WTC11 (cell line): ENCODE measurements at regions not wholly inside any gene's neighbourhood (a gene's known extent, or its start where the extent isn't known, plus 50 kb on each side); places are given as distances from the start of the nearest gene placed in this dataset.

Experiments
- ATAC-seq: fragments of 200-7000 bp; cut with Tn5 transposase; 2 replicates; pipeline ENCODE4 v1.10.0; 2021; ENCODE audit warnings: mild to moderate bottlenecking, moderate library complexity
- CTCF ChIA-PET: fragments of 300-600 bp; sonication (Branson Sonifier 250); formaldehyde crosslinking; loops from one replicate; lab custom pipeline; 2021; ENCODE audit warnings: antibody characterized with exemption; lab: Charles Lee
- POLR2A ChIA-PET: fragments of 350-600 bp; sonication (Branson Sonifier 250); formaldehyde crosslinking; loops from one replicate; lab custom pipeline; 2021; ENCODE audit warnings: antibody characterized with exemption; lab: Charles Lee
- DNase-seq: peaks from one replicate; pipeline ENCODE4 v3.0.0; 2021; ENCODE audit warnings: low spot score
- H3K27ac Mint-ChIP-seq: 2 replicates; pipeline ENCODE4 v1.8.0; 2021; ENCODE audit warnings: mixed read lengths
- H3K27me3 Mint-ChIP-seq: 2 replicates; pipeline ENCODE4 v1.8.0; 2021; ENCODE audit warnings: low read depth, mild to moderate bottlenecking, moderate library complexity, mixed read lengths
- H3K36me3 Mint-ChIP-seq: 2 replicates; pipeline ENCODE4 v1.8.0; 2021; ENCODE audit warnings: mixed read lengths
- H3K4me1 Mint-ChIP-seq: 2 replicates; pipeline ENCODE4 v1.8.0; 2022; ENCODE audit warnings: mixed read lengths
- H3K4me3 Mint-ChIP-seq: 2 replicates; pipeline ENCODE4 v1.8.0; 2021; ENCODE audit warnings: mild to moderate bottlenecking, moderate library complexity, mixed read lengths
- H3K9me3 Mint-ChIP-seq: 2 replicates; pipeline ENCODE4 v1.8.0; 2021; ENCODE audit warnings: mixed read lengths
- AR ChIP-seq: fragments of 250-450 bp; sonication (Bioruptor Pico); IDR thresholded peaks from 2 replicates; pipeline ENCODE4 v1.9.0; 2021; ENCODE audit warnings: mild to moderate bottlenecking
- CBFB ChIP-seq: sonication (generic); formaldehyde crosslinking; IDR thresholded peaks from 2 replicates; pipeline ENCODE4 v1.8.1; 2022; ENCODE audit warnings: mild to moderate bottlenecking, low read depth, missing genetic modification reagents
- CREB1 ChIP-seq: sonication (generic); formaldehyde crosslinking; IDR thresholded peaks from 2 replicates; pipeline ENCODE4 v1.8.0; 2023; ENCODE audit warnings: mild to moderate bottlenecking, missing genetic modification reagents
- CREM ChIP-seq: sonication (generic); formaldehyde crosslinking; IDR thresholded peaks from 2 replicates; pipeline ENCODE4 v1.8.1; 2022; ENCODE audit warnings: mild to moderate bottlenecking, missing genetic modification reagents, moderate library complexity
- CTCF ChIP-seq: fragments of 200-600 bp; IDR thresholded peaks from 2 replicates; pipeline ENCODE4 v1.8.0; 2022; ENCODE audit warnings: antibody characterized with exemption
- EMX1 ChIP-seq: fragments of 250-450 bp; sonication (Bioruptor Pico); IDR thresholded peaks from 2 replicates; pipeline ENCODE4 v1.8.0; 2021; ENCODE audit warnings: mild to moderate bottlenecking
- FOXK1 ChIP-seq: sonication (generic); formaldehyde crosslinking; IDR thresholded peaks from 2 replicates; pipeline ENCODE4 v1.8.0; 2022; ENCODE audit warnings: mild to moderate bottlenecking, moderate library complexity, missing genetic modification reagents
- GABPB1 ChIP-seq: sonication (generic); formaldehyde crosslinking; IDR thresholded peaks from 2 replicates; pipeline ENCODE4 v1.8.1; 2023; ENCODE audit warnings: mild to moderate bottlenecking, missing genetic modification reagents
- GTF2I ChIP-seq: fragments of 250-450 bp; sonication (Bioruptor Pico); conservative IDR thresholded peaks from 2 replicates; pipeline ENCODE4 v1.4.0; 2021; ENCODE audit warnings: mild to moderate bottlenecking
- HMGA2 ChIP-seq: fragments of 250-450 bp; sonication (Bioruptor Pico); IDR thresholded peaks from 2 replicates; pipeline ENCODE4 v1.4.0; 2021; ENCODE audit warnings: mild to moderate bottlenecking, moderate library complexity
- JAZF1 ChIP-seq: fragments of 250-450 bp; sonication (Bioruptor Pico); IDR thresholded peaks from 2 replicates; pipeline ENCODE4 v1.9.0; 2021; ENCODE audit warnings: moderate library complexity, mild to moderate bottlenecking, inconsistent platforms
- MAX ChIP-seq: sonication (generic); formaldehyde crosslinking; IDR thresholded peaks from 2 replicates; pipeline ENCODE4 v1.8.0; 2022; ENCODE audit warnings: mild to moderate bottlenecking, missing genetic modification reagents
- MXD4 ChIP-seq: fragments of 250-450 bp; sonication (Bioruptor Pico); IDR thresholded peaks from 2 replicates; pipeline ENCODE4 v1.8.0; 2021; ENCODE audit warnings: mild to moderate bottlenecking, moderate library complexity, borderline replicate concordance
- NFYB ChIP-seq: sonication (generic); formaldehyde crosslinking; conservative IDR thresholded peaks from 2 replicates; pipeline ENCODE4 v1.8.0; 2022; ENCODE audit warnings: low read depth, missing genetic modification reagents
- NR3C1 ChIP-seq: sonication (generic); formaldehyde crosslinking; conservative IDR thresholded peaks from 2 replicates; pipeline ENCODE4 v1.8.1; 2023; ENCODE audit warnings: low read depth, mild to moderate bottlenecking, missing genetic modification reagents
- OVOL2 ChIP-seq: fragments of 250-450 bp; sonication (Bioruptor Pico); IDR thresholded peaks from 2 replicates; pipeline ENCODE4 v1.9.0; 2021; ENCODE audit warnings: mild to moderate bottlenecking, borderline replicate concordance
- SMAD4 ChIP-seq: sonication (generic); formaldehyde crosslinking; IDR thresholded peaks from 2 replicates; pipeline ENCODE4 v1.8.0; 2022; ENCODE audit warnings: mild to moderate bottlenecking, missing genetic modification reagents
- SOX15 ChIP-seq: fragments of 250-450 bp; sonication (Bioruptor Pico); IDR thresholded peaks from 2 replicates; pipeline ENCODE4 v1.9.0; 2021; ENCODE audit warnings: mild to moderate bottlenecking
- TCF7 ChIP-seq: sonication (generic); formaldehyde crosslinking; IDR thresholded peaks from 2 replicates; pipeline ENCODE4 v1.8.0; 2022; ENCODE audit warnings: mild to moderate bottlenecking, low read depth, missing genetic modification reagents, moderate library complexity
- USF1 ChIP-seq: sonication (generic); formaldehyde crosslinking; IDR thresholded peaks from 2 replicates; pipeline ENCODE4 v1.8.0; 2022; ENCODE audit warnings: mild to moderate bottlenecking, missing genetic modification reagents
- ZNF281 ChIP-seq: sonication (generic); formaldehyde crosslinking; IDR thresholded peaks from 2 replicates; pipeline ENCODE4 v1.8.0; 2023; ENCODE audit warnings: mild to moderate bottlenecking, missing genetic modification reagents
- ZNF425 ChIP-seq: fragments of 250-450 bp; sonication (Bioruptor Pico); conservative IDR thresholded peaks from 2 replicates; pipeline ENCODE4 v1.9.0; 2021; ENCODE audit warnings: mild to moderate bottlenecking
- ZNF532 ChIP-seq: fragments of 250-450 bp; sonication (Bioruptor Pico); IDR thresholded peaks from 2 replicates; pipeline ENCODE4 v1.9.0; 2021; ENCODE audit warnings: mild to moderate bottlenecking, borderline replicate concordance

GRCh38 chr5:51208296-51208695 lies 175.0 kb upstream of the ISL1 start:
- Mint-ChIP-seq H3K36me3 (no peaks in the 10 kb centered on the region), H3K4me3 (no peak overlapping the region), H3K4me1 (0 out of 2 replicates have a peak, but pooled peaks cover 3% of the 10 kb centered on the region), H3K9me3 (no peaks in the 10 kb centered on the region), H3K27me3 (no peaks in the 10 kb centered on the region), H3K27ac (no peak overlapping the region)
- DNase-seq (no peak), ATAC-seq (no peak)
- TF ChIP-seq NFYB, result no peak
- no peak for TF ChIP-seq FOXK1 (CRISPR knock-in tag)
- no peak for TF ChIP-seq NR3C1 (CRISPR knock-in tag)
- TF ChIP-seq MAX (CRISPR knock-in tag), result no peak
- no peak for TF ChIP-seq SMAD4
- TF ChIP-seq CREB1 (CRISPR knock-in tag), result no peak
- TF ChIP-seq GTF2I (CRISPR knock-in tag), result no peak
- TF ChIP-seq AR (CRISPR knock-in tag), result no peak
- no peak for TF ChIP-seq CBFB (CRISPR knock-in tag)
- TF ChIP-seq EMX1 (CRISPR knock-in tag), result no peak
- no peak for TF ChIP-seq TCF7 (CRISPR knock-in tag)
- TF ChIP-seq CTCF, result no peak
- TF ChIP-seq JAZF1, result no peak
- POLR2A ChIA-PET, result no interaction called here
- CTCF ChIA-PET, result no interaction called here

- POLR2A ChIA-PET, result no interaction called here
- ATAC-seq, result no peak
- no peak for TF ChIP-seq USF1 (CRISPR knock-in tag)
- TF ChIP-seq MXD4, result no peak
- TF ChIP-seq ZNF532 (CRISPR knock-in tag), result no peak
- no peak for TF ChIP-seq HMGA2
- TF ChIP-seq SOX15 (CRISPR knock-in tag), result no peak
- TF ChIP-seq OVOL2, result no peak
- no peak for TF ChIP-seq GABPB1 (CRISPR knock-in tag)
- no peak for TF ChIP-seq ZNF425 (CRISPR knock-in tag)
- no peak for TF ChIP-seq CREM (CRISPR knock-in tag)
- no peak for TF ChIP-seq ZNF281 (CRISPR knock-in tag)
Measured at GRCh38 chr5:51214746-51215145, 168.5 kb upstream of the ISL1 start.

More at GRCh38 chr5:51214746-51215145, 168.5 kb upstream of the ISL1 start:
- no peaks in the 10 kb centered on the region for H3K36me3 Mint-ChIP-seq
- H3K9me3 Mint-ChIP-seq, result no peaks in the 10 kb centered on the region
- H3K4me3 Mint-ChIP-seq, result no peak overlapping the region
- DNase-seq, result no peak
- peak overlapping the region; percentile 51; the same call in 1 of the 2 replicates for H3K27ac Mint-ChIP-seq
- CTCF ChIA-PET, result interaction anchor here (1.0 kb wide), 1 partner anchor 132 kb away, joined by 3 read pairs; no protein-coding TSS in a partner anchor
- H3K27me3 Mint-ChIP-seq, result no peaks in the 10 kb centered on the region
- H3K4me1 Mint-ChIP-seq, result peaks cover 21% of the 10 kb centered on the region
